Peyer's patch (tissue), 4 donors: ENCODE measurements at regions not wholly inside any gene's neighbourhood (a gene's known extent, or its start where the extent isn't known, plus 50 kb on each side); places are given as distances from the start of the nearest gene placed in this dataset.

ENCODE experiments used
- CTCF ChIP-seq, 6 experiments: fragments of 450-650 bp in 4 of 6; fragments of 200-600 bp in 2 of 6; sonication (generic) in 1 of 6; IDR thresholded peaks; one replicate each; pipeline ENCODE4 v1.5.1; 2017 to 2019; ENCODE audit warnings: antibody characterized with exemption in 6 of 6, mild to moderate bottlenecking in 3 of 6, moderate library complexity in 1 of 6
- POLR2A ChIP-seq, 2 donors: fragments of 450-650 bp; IDR thresholded peaks; one replicate each; pipeline ENCODE4 v1.5.1; 2017; ENCODE audit warnings: antibody characterized with exemption in 2 of 2, mild to moderate bottlenecking in 2 of 2, moderate library complexity in 2 of 2

DNA sequence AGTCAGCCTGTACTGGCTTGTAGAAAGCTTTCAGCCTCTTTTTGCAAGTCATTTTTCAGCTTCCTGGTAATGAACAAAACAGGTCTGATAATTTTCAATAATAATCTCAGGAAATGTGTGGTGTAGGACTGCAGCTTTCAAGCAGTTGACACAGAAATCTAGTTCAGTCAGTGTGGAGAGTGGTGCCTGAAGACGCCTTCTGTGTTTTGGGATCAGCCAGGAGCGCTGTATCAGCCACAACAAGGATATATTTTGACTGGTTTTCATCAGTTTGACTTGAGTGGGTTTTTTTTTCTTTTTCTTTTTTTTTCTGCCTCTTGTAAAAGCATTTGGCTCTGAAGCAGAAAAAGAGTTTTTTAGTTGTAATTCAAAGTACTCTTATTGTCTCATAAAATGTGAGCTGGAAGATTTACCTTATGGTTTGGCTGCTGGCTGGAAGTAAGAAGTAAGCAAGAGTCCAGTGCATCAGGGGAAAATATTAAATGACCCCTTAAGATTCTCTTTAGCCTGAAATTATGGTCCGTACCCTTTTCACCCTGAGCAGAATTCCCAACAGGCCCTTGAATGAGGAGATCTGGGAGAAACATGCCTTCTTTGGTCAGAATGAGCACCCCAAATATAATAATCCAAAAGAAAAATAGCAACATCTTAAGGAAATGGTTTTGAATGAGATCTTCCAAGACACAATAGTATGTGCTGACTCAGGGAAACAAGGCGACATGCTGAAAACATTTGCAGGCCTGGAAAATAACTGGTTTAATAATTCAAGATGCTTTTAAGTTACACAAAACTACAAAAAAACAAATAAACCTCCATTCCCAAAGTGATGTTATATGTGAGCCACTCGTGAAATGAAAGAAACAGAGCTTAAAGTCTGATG lies 332.7 kb upstream of the ADAMTS9 start:
- no peak for TF ChIP-seq CTCF (IDR thresholded peaks at IDR 0.05)
- TF ChIP-seq POLR2A (IDR thresholded peaks at IDR 0.05) = no peak
